Right lobe of liver (tissue), 4 donors: ENCODE measurements at regions not wholly inside any gene's neighbourhood (a gene's known extent, or its start where the extent isn't known, plus 50 kb on each side); places are given as distances from the start of the nearest gene placed in this dataset.

Source experiments
- POLR2A ChIP-seq: fragments of 450-650 bp; IDR thresholded peaks from one replicate; pipeline ENCODE4 v1.6.1; 2017; ENCODE audit warnings: antibody characterized with exemption, mild to moderate bottlenecking
- TF ChIP-seq, protein P1 (sequence below), 4 donors: fragments of 200-600 bp in 3 of 4; fragments of 450-650 bp in 1 of 4; IDR thresholded peaks; one replicate each; pipeline versions ENCODE4 v1.5.1 to v1.8.0; 2016 to 2022; ENCODE audit warnings: antibody characterized with exemption in 4 of 4, mild to moderate bottlenecking in 2 of 4
- donor health status: DM: no; HTN: no; CAD: no.
- donor health status: DM: no; HTN: no; CAD: no.
- donor health status: DM: no; HTN: yes; CAD: no.

- TF ChIP-seq, protein P1, sequence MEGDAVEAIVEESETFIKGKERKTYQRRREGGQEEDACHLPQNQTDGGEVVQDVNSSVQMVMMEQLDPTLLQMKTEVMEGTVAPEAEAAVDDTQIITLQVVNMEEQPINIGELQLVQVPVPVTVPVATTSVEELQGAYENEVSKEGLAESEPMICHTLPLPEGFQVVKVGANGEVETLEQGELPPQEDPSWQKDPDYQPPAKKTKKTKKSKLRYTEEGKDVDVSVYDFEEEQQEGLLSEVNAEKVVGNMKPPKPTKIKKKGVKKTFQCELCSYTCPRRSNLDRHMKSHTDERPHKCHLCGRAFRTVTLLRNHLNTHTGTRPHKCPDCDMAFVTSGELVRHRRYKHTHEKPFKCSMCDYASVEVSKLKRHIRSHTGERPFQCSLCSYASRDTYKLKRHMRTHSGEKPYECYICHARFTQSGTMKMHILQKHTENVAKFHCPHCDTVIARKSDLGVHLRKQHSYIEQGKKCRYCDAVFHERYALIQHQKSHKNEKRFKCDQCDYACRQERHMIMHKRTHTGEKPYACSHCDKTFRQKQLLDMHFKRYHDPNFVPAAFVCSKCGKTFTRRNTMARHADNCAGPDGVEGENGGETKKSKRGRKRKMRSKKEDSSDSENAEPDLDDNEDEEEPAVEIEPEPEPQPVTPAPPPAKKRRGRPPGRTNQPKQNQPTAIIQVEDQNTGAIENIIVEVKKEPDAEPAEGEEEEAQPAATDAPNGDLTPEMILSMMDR (IDR thresholded peaks at IDR 0.05), result no peak
- TF ChIP-seq POLR2A, result no peak
Observed at GRCh38 chr10:7107285-7107684, 303.5 kb downstream of the SFMBT2 start.
